Fibroblast of skin of left quadriceps (primary cell): ENCODE measurements at regions not wholly inside any gene's neighbourhood (a gene's known extent, or its start where the extent isn't known, plus 50 kb on each side); places are given as distances from the start of the nearest gene placed in this dataset.
"Not testable (repeated sequence)": the region's sequence is repeated elsewhere in the genome, so short reads cannot be mapped to it uniquely, and the experiment has no call there.

Experiments
- DNase-seq, 2 experiments: peaks; one replicate each; pipeline ENCODE4 v3.0.0-alpha.2; 2013; ENCODE audit warnings: low read depth in 2 of 2

DNA sequence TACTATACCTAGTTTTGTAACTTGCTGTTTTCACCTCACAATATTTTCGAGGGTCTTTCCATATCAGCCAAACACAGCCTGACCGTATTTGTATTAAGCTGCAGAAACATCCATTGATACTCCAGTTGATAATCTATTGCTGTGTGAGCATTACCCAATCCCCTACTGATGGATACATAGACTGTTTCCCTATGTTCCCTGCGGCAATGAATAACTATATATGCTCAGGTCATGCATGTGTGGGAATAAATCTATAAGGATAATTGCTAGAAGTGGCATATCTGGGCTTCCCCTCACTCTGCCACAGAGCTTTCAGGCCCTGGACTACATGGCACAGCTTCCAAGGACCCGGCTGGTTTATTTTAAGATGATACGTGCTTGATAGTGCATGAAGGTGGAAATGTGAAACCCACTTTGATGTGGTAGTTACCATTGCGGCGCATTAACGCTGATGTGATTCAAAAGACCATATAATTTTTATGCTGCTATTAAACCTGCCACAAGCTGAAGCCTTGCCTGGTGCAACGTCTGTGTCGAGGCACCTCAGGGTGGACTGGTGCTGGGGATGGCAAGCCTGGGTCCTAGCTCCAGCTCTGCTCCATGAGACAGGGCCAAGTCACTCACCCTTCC is 81.4 kb upstream of the KCNK12 start:
- no peak for DNase-seq

DNA sequence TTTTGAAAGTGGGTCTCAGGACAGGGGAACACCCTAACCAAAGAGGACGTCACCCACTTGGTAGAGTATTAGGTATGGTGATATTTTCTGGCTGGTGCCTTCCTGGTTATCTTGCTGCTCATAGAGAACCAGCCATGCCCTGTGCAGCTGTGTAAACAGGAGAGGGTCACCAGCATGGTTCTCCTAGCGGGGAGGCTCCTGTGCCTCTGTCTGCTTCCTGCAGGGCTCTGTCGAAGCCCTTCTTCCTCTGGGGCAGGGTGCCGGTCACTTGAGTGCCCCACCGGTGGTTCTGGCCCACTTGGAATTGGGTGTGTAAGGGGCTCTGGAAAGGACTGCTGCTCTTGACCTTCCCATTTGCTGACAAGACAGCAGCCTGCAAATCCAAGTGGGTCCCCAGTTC is 80.5 kb upstream of the KCNK12 start:
- DNase-seq: no peak

DNA sequence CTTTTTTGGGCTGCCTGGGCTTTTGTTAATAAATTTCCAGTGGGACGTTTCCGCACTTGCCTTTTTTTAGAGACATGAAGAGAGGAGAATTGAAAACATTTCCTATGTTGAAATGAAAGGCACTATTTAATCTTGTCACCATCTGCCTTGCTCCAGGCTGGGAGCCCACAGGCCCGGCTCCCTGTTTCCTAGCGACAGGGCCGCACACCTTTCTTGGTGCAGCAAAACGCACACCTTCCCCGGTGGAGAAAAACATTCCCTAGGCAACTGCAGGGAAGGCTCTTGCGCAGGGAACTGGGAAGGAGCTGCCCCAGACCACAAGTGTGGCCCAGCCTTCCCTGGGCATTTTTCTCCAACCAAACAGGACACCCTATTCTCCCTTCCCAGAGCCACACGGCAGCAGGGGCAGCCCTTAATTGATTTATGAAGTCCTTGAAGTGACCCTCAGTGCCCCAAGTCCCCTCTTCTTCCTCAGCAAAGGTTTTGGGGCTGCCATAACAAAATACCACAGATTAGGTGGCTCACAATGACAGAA is 79.3 kb upstream of the KCNK12 start:
- DNase-seq: no peak

DNA sequence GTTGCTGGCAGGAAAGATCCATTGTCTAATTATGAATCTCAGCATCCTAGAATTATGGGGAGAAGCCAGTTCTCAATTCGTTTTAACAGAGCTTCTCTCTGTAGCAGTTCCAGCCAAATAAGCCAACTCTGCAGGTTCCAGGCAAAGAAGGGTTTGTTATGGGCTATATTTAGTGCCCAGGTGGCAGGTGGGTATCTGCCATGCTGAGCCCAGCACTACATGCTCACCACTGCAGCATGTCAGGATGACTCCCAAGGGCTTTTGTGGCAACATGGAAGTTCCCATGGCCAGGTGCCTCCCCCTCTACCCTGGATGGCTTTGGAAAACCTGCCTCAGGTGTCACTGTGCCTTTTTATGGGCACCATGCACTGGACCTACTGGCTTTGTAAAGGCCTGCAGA is 74.5 kb upstream of the KCNK12 start:
- DNase-seq: no peak

DNA sequence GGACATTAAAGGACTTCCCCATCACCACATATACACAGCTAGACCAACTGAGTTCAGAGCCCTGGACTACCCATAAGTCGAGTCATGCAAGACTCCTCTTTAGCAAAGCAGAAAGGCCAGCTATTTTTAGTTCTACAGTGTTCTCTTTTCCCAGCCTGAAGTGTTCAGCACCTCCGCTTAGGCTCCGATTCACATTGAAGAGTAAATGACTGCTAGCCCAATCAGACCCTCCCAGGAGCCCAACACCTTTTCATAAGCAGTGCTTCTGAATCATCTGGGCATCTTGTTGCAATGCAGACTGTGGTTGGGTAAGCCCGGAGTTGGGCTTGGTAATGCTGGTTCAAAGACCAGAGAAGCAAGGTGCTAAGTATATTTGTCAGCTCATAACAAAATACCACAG is 73.6 kb upstream of the KCNK12 start:
- no peak for DNase-seq

DNA sequence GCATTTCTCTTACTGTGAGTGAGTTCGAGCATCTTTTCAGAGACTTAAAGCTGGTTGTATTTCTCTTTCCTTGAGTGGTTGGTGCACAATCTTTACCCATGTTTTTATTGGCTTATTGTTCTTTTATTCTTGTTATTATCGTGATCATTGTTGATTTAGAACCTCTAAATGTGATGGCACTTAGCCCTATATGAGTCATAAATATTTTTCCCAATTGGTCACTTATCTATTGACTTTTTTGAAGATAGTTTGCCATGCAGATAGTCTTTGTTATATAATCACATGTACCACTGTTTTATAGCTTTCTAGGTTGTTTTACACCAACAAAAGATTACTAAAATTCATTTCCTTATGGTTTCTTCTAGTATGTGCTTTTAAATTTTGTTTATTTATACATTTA is 70.6 kb upstream of the KCNK12 start:
- DNase-seq: no peak

DNA sequence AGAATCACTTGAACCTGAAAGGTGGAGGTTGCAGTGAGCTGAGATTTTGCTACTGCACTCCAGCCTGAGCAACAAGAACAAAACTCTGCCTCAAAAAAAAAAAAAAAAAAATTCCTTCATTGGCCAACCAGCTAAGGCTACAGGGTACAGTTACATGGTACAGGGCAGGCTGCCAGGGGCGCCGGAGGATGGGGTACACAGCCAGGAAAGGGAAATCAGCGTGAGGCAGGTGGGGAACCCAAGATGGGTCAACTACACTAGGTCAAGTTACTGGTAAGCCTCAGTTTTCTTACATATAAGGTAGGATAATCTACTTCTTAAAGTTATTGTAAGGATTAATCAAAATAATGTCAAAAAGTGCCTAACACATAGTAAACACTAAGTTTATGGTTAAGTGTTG is 69.6 kb upstream of the KCNK12 start:
- DNase-seq: no peak

DNA sequence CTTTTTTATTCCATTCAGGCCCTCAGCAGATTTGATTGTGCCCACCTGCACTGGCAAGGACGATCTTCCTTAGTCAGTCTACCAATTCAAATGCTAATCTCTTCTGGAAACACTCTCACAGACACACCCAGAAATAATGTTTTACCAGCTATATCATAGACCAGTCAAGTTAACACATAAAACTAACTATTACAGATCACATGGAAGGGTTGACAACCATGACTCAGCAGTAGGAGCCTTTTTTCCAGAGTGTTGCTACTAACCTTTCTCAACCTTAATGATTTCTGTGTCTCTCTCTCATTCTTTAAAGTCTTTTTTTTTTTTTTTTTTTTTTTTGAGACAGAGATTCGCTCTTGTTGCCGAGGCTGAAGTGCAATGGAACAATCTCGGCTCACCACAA is 68.7 kb upstream of the KCNK12 start:
- no peak for DNase-seq

DNA sequence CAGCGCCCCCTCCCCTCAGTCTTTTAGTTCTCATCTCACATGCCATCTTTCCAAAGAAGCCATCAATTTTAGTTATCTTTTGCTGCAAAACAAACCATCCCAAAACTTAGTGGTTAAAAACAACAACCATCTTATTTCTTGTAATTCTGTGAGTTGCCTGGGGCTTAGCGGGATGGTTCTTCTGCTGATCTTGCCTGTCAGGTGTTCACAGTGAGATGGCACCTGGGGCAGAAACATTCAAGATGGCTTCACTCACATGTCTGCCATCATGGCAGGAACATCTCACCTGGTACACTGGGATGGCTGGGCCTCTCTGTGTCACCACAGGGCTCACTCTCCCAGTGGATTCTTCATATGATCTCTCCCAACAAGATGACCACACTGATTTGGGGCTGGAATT is 67.6 kb upstream of the KCNK12 start:
- no peak for DNase-seq

DNA sequence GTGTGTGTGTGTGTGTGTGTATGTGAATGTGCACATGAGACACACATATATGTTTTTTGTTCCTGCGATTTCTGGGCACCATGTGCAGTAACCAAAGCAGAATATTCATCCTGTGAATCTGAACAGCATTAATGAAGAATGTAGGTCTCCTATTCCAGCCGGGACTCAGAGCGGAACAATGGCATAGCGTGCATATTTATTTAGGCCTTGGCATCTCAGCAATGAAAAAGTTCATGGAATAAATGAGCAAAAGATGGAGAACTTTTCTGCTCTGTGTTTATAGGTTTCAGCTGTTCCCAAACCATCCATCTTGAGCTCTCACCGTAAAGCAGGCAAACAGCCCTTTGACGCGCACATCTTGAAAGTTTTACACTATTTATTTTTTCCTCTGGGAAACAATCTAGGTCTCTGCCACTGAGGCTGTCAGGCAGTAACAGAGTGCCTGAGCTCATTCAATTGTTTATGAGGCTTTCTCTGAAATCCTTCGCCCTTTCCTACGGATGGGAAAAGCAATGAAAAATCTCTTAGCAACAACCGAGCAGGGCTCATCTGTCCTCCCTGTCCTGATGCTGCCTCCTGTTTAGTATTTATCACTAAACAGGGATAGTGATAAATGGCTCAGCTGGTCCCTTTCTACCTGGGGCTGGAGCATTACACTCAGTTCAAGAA is 65.9 kb upstream of the KCNK12 start:
- DNase-seq: peak; percentile 23 to 36

DNA sequence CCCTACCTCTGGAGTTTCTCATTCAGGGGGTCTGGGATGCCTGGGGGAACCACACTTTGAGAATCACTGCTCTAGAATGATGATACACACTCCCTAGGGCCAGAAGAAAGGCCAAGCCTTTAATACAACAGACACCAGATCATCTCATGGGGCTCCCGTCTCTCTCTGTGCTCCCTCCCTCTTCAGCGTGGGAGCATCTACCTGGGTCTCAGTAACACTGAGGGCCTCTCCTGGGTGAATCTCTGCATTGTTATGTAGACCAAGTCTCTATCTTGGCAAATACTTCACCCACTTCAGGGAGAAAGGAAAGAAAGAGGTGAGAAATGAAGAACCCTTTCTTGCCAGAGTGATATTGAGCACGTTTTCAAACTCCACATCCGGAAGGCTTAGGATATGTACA is 65.4 kb upstream of the KCNK12 start:
- no peak for DNase-seq

DNA sequence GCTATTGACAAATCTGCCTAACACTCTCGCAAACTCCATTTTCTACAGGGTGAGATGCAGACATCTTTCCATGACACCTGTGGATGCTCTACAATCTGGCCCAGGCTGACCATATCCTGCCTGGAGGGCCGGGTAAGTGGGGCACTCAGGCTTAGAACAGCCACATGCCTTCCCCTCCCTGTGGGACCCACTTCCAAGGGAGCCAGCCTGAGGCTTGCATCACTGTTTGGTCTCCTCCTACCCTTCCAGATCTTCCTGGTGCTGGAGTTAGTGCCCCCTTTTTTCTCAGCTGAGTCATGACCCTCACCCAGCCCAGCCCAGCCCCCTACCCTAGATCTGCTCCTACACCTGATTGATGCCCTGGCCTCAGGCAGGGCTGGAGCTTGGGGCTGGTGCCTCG is 62.0 kb upstream of the KCNK12 start:
- DNase-seq: no peak

DNA sequence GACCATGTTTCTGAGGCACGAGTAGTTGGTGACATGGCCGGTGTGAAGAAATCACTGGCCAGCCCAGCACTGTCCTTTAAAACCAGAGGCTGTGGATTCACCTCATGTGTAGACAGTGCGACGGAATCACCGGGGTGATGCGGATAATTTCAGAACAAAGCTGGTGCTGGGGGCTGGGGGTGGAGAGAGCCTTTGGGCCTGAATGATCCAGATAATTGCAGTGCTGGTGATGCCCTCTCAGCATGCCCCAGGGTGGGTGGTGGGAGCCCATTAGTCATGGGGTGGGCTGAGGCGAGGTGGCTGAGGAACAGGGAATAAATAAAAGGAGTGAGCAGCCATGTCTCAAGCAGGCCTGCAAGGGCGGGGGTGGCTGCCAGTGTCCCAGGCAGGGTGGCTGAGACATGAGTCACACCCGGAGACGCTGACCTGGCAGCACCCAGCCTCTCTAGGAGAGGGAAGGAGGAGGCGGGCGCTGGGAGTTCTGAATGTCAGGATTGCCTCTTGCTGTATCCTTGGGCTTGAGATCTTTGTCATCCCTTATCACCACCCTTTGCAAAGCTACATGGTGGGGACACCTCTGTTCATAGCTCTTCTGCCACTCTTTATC is 61.1 kb upstream of the KCNK12 start:
- peak; percentile 7 to 12 for DNase-seq

DNA sequence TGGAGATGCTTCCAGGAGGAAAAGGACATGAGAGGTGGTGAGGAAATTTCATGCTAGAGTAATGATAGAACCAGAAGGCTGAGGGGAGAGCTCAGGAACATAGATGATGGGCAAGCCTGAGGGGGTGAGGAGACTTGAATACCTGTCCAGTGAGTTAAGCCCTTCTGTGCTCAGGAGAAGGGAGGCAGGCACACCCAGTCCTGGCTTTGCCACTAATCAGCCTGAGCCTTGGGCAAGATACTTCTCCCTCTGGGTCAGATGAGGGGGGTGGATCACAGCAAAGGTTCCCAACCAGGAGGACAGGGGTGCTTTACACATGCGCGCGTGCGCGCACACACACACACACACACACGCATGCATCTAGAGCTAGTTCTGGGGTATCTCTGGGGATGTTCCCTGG is 60.5 kb upstream of the KCNK12 start:
- no peak for DNase-seq

DNA sequence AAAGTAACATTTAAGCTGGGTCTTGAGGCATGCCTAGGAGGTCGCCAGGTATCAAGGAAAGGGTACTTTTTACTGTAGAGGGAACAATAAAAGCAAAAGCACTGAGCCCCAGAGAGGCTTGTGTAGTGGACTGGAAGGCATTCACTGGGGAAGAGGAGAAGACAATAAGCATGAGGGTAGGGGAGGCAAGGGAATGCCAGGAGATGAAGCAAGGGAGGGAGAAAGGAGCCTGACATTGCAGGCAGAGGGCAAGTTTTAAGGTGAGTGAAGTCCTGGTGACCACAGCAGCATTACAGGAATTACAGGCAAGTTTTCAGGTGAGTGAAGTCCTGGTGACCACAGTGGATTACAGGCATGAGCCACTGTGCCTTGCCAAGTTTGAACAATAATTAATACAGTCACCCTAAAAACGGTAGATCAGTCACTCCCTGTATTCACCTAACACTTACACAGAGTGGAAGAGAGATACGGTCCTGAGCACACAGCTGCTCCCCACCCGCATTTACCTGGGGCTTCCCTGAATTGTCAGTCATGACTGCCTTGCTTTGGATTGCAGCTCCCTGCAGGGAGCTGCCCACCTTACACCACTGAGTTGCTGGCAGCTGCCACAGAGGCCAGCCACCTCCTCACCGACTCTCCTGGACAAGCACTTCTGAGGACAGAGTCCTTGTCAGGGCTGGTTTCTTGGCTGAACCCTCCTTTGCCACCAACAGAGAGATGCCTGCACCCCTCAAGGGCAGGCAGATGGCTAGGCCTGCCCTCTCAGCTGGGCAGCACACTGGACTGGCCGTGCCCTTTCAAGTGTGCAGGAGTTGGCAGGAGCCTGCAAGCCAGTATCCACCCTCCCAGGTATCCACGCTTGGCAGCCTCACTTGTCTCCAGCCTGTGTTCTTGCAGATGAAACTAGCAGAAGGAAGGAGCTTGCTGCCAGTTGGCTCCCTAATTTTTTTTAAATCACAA is 59.0 kb upstream of the KCNK12 start:
- no peak for DNase-seq

DNA sequence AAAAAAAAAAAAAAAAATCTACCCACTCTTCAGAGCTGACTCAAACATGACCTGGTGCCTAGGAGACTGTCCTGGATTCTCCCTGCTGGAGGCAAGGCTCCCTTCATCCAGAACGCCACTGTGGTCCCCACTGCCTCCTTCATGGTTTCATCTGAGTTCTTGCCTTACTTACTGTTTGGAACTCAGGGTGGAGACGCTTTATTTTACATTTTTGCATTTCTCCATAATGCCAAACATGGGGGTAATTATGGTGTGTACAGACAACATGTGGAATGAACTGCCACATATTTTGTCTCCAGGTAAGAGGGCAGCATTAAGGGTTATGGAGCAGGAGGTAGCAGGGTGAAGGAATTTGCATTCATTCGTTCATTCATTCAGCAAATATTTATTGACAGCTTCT is 58.1 kb upstream of the KCNK12 start:
- DNase-seq: no peak

DNA sequence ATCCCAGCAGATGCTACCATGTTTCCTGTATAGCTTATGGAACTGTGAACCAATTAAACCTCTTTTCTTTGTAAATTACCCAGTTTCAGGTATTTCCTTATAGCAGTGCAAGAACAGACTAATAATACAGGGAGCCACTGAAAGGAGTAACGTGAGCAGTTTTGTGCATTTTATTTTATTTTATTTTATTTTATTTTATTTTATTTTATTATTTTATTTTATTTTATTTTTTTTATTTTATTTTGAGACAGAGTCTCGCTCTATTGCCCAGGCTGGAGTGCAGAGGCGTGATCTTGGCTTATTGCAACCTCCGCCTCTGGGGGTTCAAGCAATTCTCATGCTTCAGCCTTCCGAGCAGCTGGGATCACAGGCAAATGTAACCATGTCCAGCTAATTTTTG is 55.9 kb upstream of the KCNK12 start:
- DNase-seq: no peak

DNA sequence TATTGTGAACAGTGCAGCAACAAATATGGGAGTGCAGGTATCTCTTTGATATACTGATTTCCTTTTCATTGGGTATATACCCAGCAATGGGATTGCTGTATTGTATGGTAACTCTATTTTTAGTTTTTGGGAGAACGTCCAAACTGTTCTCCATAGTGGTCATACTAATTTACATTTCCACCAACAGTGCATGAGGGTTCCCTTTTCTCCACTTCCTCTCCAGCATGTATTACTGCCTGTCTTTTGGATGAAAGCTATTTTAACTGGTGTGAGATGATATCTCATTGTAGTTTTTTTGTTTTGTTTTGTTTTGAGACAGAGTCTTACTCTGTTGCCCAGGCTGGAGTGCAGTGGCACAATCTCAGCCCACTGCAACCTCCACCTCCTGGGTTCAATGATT is 52.4 kb upstream of the KCNK12 start:
- DNase-seq: not testable (repeated sequence)

DNA sequence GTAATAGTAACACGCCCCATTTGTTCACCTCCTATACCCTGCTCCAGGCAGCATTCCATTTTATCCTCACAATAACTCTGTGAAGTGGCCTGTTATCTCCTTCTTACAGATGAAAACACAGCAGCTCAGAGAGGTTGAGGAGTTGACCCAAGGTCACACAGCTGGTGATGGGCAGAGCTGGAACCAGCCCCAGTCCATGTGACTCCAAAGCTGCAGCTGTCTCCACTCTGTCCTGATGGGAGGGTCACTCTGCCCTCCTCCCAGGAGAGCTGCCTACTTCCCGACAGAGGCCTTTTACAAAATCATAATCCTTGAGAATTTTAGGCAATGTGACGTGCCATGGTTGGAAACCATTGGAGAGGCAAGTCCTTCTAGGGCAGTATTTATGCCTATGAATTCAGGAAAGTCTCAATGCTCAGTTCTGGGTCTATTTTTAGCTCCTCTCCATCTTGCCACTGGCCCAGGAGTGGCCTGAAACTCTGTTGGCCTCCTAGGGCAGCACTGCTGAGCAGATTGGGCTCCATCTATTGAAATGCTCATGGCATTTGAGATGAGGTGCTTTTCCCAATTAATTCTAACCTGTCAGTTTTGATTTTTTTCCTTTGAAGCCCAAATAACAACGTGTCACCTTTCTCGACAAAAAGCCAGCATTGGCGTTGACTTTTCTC is 50.1 kb upstream of the KCNK12 start:
- DNase-seq: no peak
